ENCODE measurements at regions not wholly inside any gene's neighbourhood (a gene's known extent, or its start where the extent isn't known, plus 50 kb on each side); places are given as distances from the start of the nearest gene placed in this dataset.

DNA sequence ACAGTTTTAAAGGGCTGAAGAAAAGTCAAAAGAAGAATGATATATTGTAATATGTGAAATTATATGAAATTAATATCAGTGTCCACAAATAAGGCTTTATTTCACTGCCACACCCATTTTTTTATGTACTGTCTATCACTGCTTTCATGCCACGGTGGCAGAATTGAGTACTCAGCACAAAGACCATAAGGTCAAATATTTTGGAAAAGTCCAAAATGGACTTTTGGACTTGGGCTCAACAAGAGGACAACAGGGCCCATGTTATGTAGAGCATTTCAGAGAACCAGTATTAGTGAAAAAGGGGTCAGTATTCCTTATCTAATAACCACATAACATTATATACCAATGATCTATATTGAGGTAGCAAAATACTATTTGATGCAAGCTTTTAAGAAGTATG lies 427.2 kb downstream of the EPHA4 start:
- no peak for DNase-seq

- DNase-seq = no peak
Observed at GRCh38 chr2:221145396-221145795, 426.7 kb downstream of the EPHA4 start.

GRCh38 chr2:221153226-221153625 lies 418.9 kb downstream of the EPHA4 start:
- no peak for DNase-seq

DNA sequence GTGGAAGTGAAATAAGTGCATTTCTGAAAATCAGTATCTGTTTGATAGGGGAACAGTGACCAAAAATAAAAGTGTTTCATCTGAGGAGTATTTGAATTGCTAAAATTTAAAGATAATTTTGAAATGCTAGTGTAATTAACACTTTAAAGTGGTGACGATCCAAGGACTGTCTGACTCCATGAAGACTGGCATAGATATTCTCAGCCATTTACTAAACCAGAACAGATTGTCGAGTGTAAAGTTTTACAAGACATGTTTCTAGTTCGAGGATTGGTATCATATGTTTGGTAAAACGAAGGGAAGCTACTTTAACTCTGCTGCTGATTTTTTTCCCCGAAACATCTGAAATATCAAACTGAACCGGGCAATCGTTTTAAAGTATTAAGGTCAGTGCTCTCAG lies 417.9 kb downstream of the EPHA4 start:
- no peak for DNase-seq

DNA sequence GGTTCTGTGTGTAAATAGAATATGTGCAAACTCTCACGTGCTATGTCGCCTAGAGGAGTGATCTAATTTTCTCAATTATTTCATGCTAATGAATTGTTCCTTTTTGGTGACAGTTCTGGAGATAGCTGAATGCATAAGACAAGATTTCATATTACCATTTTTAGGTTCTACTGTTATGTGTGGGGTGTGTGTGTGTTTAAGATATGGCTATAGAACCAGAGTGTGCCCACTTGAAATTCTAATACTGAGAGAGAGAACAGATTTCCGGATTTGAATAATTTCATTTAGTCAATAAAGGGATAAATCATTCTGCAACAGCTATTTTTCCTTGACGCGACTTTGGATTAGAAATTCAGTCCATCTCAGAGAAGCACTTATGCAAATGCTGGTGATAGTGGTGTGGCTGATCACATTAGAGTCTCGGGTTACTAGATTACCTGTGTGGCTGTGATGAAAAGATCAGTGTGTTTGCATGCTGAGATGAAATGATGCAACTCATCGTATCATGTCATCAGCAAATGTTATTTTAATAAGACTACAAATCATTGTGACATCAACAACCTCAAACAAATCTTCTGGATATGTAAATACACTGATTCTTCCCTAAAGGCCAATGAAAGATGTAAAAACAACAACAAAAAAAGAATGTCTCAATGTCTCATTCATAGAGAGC lies 415.9 kb downstream of the EPHA4 start:
- no peak for DNase-seq

GRCh38 chr2:221161186-221161585 lies 410.9 kb downstream of the EPHA4 start:
- DNase-seq = no peak

DNA sequence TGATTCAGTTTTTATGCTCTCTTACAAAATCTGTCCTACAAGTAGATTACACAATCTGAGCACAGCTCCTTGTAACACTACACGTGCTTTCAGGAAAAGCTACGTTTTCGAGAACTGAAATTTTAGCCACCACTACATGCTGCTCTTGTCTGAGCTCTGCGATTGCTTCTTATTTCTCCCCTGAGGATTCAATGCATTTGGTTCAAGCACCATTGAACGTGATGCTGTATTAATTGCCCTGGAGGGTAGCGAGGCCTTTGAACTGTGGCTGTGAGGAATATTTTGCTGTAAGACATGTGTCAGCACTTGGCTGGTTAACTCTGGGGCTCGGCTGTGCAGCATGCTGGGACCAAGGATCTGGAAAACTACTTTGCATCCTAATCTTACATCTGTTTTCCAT lies 405.8 kb downstream of the EPHA4 start:
- no peak for DNase-seq

DNA sequence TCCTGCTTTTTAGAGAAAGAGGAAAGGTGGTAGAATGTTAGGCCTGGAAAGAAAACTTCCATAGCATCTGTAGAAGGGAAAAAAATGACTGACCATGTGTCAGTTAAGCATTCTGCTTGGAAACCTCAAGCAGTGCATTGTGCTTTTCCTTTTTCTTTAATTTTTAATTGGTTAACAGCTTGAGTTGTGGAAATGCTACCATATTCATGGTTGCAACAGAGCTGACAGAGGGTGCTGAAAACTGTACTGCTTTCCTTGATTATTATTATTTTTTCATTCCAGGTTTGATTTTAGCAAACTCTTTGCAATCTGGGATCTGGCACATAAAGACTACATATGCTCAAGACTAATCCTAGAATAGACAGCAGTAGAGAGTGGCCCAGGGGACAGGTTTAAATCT lies 404.5 kb downstream of the EPHA4 start:
- no peak for DNase-seq

DNA sequence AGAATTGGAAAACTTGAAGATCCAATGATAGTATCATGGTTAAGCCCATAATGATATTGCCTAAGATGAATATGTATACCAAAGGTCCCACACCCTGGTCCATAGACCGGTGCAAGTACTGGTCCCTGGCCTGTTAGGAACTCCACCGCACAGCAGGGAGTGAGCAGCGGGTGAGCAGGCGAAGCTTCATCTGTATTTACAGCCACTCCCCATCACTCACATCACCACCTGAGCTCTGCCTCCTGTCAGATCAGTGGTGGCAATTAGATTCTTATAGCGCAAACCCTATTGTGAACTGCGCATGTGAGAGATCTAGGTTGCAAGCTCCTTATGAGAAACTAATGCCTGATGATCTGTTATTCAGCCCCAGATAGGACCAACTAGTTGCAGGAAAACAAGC lies 402.4 kb downstream of the EPHA4 start:
- no peak for DNase-seq

DNA sequence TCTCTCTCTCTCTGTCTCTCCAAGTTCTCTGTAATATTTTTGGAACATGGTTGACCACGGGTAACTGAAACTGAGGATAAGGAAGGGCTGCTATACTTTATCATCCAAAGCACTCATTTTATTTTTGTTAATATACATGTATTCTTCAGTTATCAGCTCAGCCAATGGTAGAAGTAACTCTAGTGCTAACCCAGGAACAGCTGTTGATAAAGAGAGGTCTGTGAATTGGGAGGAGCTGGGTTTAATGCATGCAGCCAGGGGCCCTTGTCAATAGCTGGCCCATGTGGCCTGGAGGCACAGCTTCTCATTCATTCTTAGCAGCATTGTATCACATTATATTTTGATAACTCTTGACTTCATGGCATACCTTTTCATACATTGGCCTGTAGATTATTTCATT lies 401.6 kb downstream of the EPHA4 start:
- DNase-seq = no peak

- DNase-seq = no peak
Observed at GRCh38 chr2:221176667-221177066, 395.4 kb downstream of the EPHA4 start.

DNA sequence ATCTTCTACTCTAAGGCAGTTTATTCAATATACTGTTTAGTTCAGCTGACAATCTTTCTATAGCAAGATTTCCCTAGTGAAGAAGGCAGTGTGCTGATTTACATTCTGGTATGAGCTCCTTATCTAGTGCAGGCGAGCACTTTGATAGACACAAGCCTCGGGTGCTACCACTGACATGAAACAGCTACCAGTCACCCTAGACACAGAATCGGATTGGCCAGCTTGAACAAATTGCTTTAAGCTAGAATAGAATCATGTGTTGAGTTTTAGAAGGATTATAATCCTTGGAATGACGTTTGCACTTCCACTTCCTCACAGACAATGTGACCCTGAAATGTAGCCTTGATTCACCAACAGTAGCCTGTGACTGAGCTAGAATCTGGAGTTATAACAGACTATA lies 394.0 kb downstream of the EPHA4 start:
- no peak for DNase-seq

DNA sequence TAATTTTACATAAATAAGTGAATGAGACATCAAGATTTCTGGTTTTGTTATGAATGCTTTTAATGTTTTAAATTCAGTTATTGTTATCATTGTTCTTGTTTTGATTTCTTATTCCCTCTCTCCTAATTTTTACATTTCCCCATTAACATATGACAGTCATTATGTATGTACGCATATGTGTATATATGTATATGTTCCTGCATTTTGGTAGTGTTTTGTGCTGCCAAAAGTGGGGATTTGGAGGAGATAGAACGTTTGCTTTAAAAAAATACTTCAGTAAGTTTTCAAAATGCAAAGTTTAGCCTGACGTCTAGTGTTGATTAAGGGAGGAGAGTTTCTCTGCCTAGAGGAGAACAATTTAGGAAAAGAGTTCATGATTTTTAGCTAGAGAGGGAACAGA lies 385.2 kb downstream of the EPHA4 start:
- no peak for DNase-seq

DNA sequence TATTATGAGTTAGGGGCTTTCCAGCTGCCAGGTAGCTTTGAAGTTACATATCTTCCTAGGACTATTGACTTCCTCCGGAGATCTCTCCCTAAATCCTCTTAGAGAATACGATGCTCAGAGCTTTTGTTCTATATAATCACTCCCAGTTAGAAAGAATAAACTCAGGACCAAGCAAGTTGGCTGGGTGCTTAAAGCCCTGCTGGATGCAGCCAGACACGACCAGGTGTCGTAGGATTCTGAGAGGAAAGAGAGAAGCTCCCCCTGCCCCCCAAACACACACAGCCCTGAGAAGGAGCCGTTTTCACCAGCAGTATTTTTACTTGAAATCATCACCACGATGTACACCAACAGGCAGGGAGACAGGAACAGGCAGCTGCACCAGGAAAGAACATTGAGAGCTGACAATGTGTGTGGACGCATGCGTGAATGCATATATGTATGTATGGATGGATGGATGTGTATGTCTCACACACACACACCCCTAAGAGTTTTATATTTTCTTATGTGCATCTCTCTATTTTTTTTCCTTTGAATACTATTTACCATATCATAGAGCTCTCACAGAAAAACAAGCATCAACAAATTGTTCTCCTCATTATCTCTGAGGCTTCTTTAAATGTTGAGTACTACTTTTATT lies 382.6 kb downstream of the EPHA4 start:
- DNase-seq = no peak

- DNase-seq = no peak
Observed at GRCh38 chr2:221195829-221196228, 376.3 kb downstream of the EPHA4 start.

- DNase-seq = no peak
Observed at GRCh38 chr2:221197225-221197856, 374.8 kb downstream of the EPHA4 start.

GRCh38 chr2:221198309-221198708 lies 373.8 kb downstream of the EPHA4 start:
- no peak for DNase-seq

GRCh38 chr2:221200184-221200839 lies 371.8 kb downstream of the EPHA4 start:
- no peak for DNase-seq

DNA sequence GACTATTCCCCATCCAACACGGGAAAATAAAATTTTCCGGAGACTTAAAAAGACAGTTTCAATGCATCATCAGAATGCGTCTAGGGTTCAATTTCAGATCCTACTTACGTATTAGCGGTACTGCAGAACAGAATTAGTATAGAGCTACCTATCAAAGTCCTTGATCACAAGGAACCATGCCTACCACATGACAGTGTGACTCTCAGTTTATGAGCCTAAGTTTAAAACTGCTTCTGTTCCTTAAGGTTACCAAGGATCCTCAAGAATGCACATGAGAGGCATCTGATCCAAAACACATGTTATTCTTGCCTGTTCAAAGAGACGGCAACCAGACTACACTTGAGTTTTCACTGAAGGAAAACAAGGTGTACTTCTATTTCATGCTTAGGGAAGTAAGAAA lies 369.7 kb downstream of the EPHA4 start:
- DNase-seq = no peak

DNA sequence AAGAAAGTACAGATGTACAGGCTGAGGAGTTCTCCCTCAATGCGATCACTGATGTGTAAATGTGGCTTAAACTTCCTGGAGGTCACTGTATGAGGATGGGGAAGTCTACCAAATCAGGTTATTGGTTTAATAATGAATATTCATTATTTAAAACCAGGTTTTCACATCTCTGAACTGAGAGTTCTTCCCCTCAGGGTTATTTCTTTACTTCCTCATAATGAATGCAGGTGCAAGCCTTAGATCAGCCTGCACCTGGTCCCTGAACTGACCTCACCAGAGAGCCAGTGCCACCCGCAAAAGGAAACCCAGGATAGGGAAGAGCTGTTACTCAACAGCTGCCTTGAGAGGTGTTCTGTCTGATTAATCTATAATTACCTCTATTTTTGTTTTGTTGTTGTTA lies 369.0 kb downstream of the EPHA4 start:
- no peak for DNase-seq

DNA sequence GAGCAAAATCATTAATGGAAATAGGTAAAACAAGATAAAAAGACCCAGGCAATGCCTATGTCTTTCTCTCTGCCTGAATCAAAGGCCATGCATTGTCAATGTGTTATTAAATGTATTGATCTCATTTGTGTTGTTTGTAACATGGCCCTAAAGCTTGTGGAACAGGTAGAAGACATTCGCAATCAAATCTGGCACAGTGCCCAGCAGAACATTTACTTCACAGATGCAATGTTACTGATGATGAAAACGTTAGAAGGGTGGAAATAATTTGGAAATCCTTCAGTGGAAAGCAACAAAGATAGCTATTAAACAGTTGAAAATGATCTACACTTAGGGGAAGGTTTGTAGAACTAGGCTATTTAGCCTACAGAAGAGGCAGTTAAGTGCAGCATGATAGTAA lies 368.2 kb downstream of the EPHA4 start:
- no peak for DNase-seq

GRCh38 chr2:221204699-221205098 lies 367.4 kb downstream of the EPHA4 start:
- no peak for DNase-seq

GRCh38 chr2:221205103-221205673 lies 366.9 kb downstream of the EPHA4 start:
- no peak for DNase-seq

- no peak for DNase-seq
Observed at GRCh38 chr2:221210686-221211085, 361.4 kb downstream of the EPHA4 start.
